ENCODE measurements at regions not wholly inside any gene's neighbourhood (a gene's known extent, or its start where the extent isn't known, plus 50 kb on each side); places are given as distances from the start of the nearest gene placed in this dataset.

GRCh38 chr9:89765211-89765946 is 160.6 kb downstream of the GADD45G start:
- H3K18ac ChIP-seq (ENCODE audit: low read length): no peak overlapping the region
- no peak overlapping the region for H3K4me3 ChIP-seq (ENCODE audit: low read depth, low read length)
- no peak overlapping the region for H3K14ac ChIP-seq (ENCODE audit: low read length)
- H4K12ac ChIP-seq (ENCODE audit: low read depth, low read length): no peak overlapping the region
- H3K23ac ChIP-seq (ENCODE audit: low read length): no peak overlapping the region
- H2BK120ac ChIP-seq (ENCODE audit: insufficient read depth, low read length, poor library complexity): peak overlapping the region; percentile 56
- no peaks in the 10 kb centered on the region for H3K9me3 ChIP-seq (ENCODE audit: insufficient read depth, low read depth, low read length)
- H2AK5ac ChIP-seq (ENCODE audit: low read length): no peak overlapping the region
- H3K4me2 ChIP-seq (ENCODE audit: low read length): no peak overlapping the region
- no peaks in the 10 kb centered on the region for H3K27me3 ChIP-seq (ENCODE audit: insufficient read depth, low read length)
- H3K79me1 ChIP-seq (ENCODE audit: low read length): peaks cover 26% of the 10 kb centered on the region
- no peak overlapping the region for H2AFZ ChIP-seq (ENCODE audit: insufficient read depth, low read length, poor library complexity)
- H2BK12ac ChIP-seq (ENCODE audit: low read length): peak overlapping the region; percentile 78
- H3K9ac ChIP-seq (ENCODE audit: low read length): no peak overlapping the region
- WGBS (ENCODE audit: extremely low coverage, insufficient coverage, insufficient read length): no CpG with 5 or more reads among the region's 3 CpGs
- H2BK5ac ChIP-seq (ENCODE audit: low read depth, low read length, poor library complexity): no peak overlapping the region
- peaks cover 1 to 4% of the 10 kb centered on the region in 2 experiments for H3K4me1 ChIP-seq (ENCODE audit: control insufficient read depth in 1 of 2, insufficient read depth in 2 of 2, low read length in 2 of 2)
- no peak overlapping the region for H3K4ac ChIP-seq (ENCODE audit: low read depth, low read length)
- H3K27ac ChIP-seq (ENCODE audit: low read depth, low read length): no peak overlapping the region
- no peaks in the 10 kb centered on the region for H3K36me3 ChIP-seq (ENCODE audit: control insufficient read depth in 1 of 2, insufficient read depth in 2 of 2, low read length in 2 of 2)
- H4K91ac ChIP-seq (ENCODE audit: low read depth, low read length): peak overlapping the region; percentile 75
- no peak overlapping the region for H4K8ac ChIP-seq (ENCODE audit: low read depth, low read length)
- no peaks in the 10 kb centered on the region for H3K79me2 ChIP-seq (ENCODE audit: control insufficient read depth, insufficient read depth, low read length, poor library complexity)
- DNase-seq: no peak

GRCh38 chr9:89766991-89767390 is 162.2 kb downstream of the GADD45G start:
- Histone ChIP-seq H3K9me3 (ENCODE audit: insufficient read depth, low read depth, low read length) (no peaks in the 10 kb centered on the region), H3K14ac (ENCODE audit: low read length) (no peak overlapping the region), H3K18ac (ENCODE audit: low read length) (no peak overlapping the region), H3K27me3 (ENCODE audit: insufficient read depth, low read length) (no peaks in the 10 kb centered on the region), H2BK120ac (ENCODE audit: insufficient read depth, low read length, poor library complexity) (no peak overlapping the region), H2BK12ac (ENCODE audit: low read length) (no peak overlapping the region), H2AK5ac (ENCODE audit: low read length) (no peak overlapping the region), H3K23ac (ENCODE audit: low read length) (no peak overlapping the region), H3K4ac (ENCODE audit: low read depth, low read length) (no peak overlapping the region), H3K4me2 (ENCODE audit: low read length) (no peak overlapping the region), H3K9ac (ENCODE audit: low read length) (no peak overlapping the region), H4K8ac (ENCODE audit: low read depth, low read length) (no peak overlapping the region), H2BK5ac (ENCODE audit: low read depth, low read length, poor library complexity) (no peak overlapping the region), H3K27ac (ENCODE audit: low read depth, low read length) (peak overlapping the region; percentile 75), H3K4me1 (ENCODE audit: control insufficient read depth in 1 of 2, insufficient read depth in 2 of 2, low read length in 2 of 2) (peaks cover 0 to 4% of the 10 kb centered on the region in 2 experiments), H3K36me3 (ENCODE audit: control insufficient read depth in 1 of 2, insufficient read depth in 2 of 2, low read length in 2 of 2) (no peaks in the 10 kb centered on the region), H4K12ac (ENCODE audit: low read depth, low read length) (no peak overlapping the region), H3K79me2 (ENCODE audit: control insufficient read depth, insufficient read depth, low read length, poor library complexity) (no peaks in the 10 kb centered on the region), H3K79me1 (ENCODE audit: low read length) (peaks cover 23% of the 10 kb centered on the region), H3K4me3 (ENCODE audit: low read depth, low read length) (no peak overlapping the region), H2AFZ (ENCODE audit: insufficient read depth, low read length, poor library complexity) (no peak overlapping the region), H4K91ac (ENCODE audit: low read depth, low read length) (no peak overlapping the region)
- peak; percentile 65 to 92 for DNase-seq

- H2AK5ac ChIP-seq (ENCODE audit: low read length): peak overlapping the region; percentile 36
- no peaks in the 10 kb centered on the region for H3K79me2 ChIP-seq (ENCODE audit: control insufficient read depth, insufficient read depth, low read length, poor library complexity)
- H3K4me1 ChIP-seq (ENCODE audit: control insufficient read depth in 1 of 2, insufficient read depth in 2 of 2, low read length in 2 of 2): peaks cover 0 to 4% of the 10 kb centered on the region in 2 experiments
- H4K8ac ChIP-seq (ENCODE audit: low read depth, low read length): peak overlapping the region; percentile 28
- peak in 1 of 2 donors; percentile 54 for DNase-seq
- H3K27ac ChIP-seq (ENCODE audit: low read depth, low read length): no peak overlapping the region
- no peak overlapping the region for H3K23ac ChIP-seq (ENCODE audit: low read length)
- no peak overlapping the region for H3K18ac ChIP-seq (ENCODE audit: low read length)
- H3K4me3 ChIP-seq (ENCODE audit: low read depth, low read length): no peak overlapping the region
- H3K36me3 ChIP-seq (ENCODE audit: control insufficient read depth in 1 of 2, insufficient read depth in 2 of 2, low read length in 2 of 2): no peaks in the 10 kb centered on the region
- no peak overlapping the region for H4K12ac ChIP-seq (ENCODE audit: low read depth, low read length)
- no peak overlapping the region for H3K4me2 ChIP-seq (ENCODE audit: low read length)
- no peaks in the 10 kb centered on the region for H3K9me3 ChIP-seq (ENCODE audit: insufficient read depth, low read depth, low read length)
- peak overlapping the region; percentile 55 for H2BK120ac ChIP-seq (ENCODE audit: insufficient read depth, low read length, poor library complexity)
- H3K14ac ChIP-seq (ENCODE audit: low read length): no peak overlapping the region
- no peak overlapping the region for H2AFZ ChIP-seq (ENCODE audit: insufficient read depth, low read length, poor library complexity)
- H3K27me3 ChIP-seq (ENCODE audit: insufficient read depth, low read length): no peaks in the 10 kb centered on the region
- H3K9ac ChIP-seq (ENCODE audit: low read length): no peak overlapping the region
- no peak overlapping the region for H3K4ac ChIP-seq (ENCODE audit: low read depth, low read length)
- H3K79me1 ChIP-seq (ENCODE audit: low read length): peaks cover 21% of the 10 kb centered on the region
- peak overlapping the region; percentile 71 for H4K91ac ChIP-seq (ENCODE audit: low read depth, low read length)
- peak overlapping the region; percentile 67 for H2BK5ac ChIP-seq (ENCODE audit: low read depth, low read length, poor library complexity)
- H2BK12ac ChIP-seq (ENCODE audit: low read length): peak overlapping the region; percentile 58
- no CpG with 5 or more reads among the region's 4 CpGs for WGBS (ENCODE audit: extremely low coverage, insufficient coverage, insufficient read length)
Observed at GRCh38 chr9:89768051-89768450, 163.2 kb downstream of the GADD45G start.

- Histone ChIP-seq H3K4me1 (ENCODE audit: control insufficient read depth in 1 of 2, insufficient read depth in 2 of 2, low read length in 2 of 2) (peaks cover 0 to 4% of the 10 kb centered on the region in 2 experiments), H3K36me3 (ENCODE audit: control insufficient read depth in 1 of 2, insufficient read depth in 2 of 2, low read length in 2 of 2) (no peaks in the 10 kb centered on the region), H2AFZ (ENCODE audit: insufficient read depth, low read length, poor library complexity) (no peak overlapping the region), H2BK12ac (ENCODE audit: low read length) (peak overlapping the region; percentile 90), H4K91ac (ENCODE audit: low read depth, low read length) (peak overlapping the region; percentile 71), H3K4me2 (ENCODE audit: low read length) (no peak overlapping the region), H3K23ac (ENCODE audit: low read length) (no peak overlapping the region), H3K18ac (ENCODE audit: low read length) (peak overlapping the region; percentile 43), H2BK5ac (ENCODE audit: low read depth, low read length, poor library complexity) (peak overlapping the region; percentile 67), H3K9ac (ENCODE audit: low read length) (no peak overlapping the region), H3K4ac (ENCODE audit: low read depth, low read length) (peak overlapping the region; percentile 12), H2AK5ac (ENCODE audit: low read length) (no peak overlapping the region), H3K14ac (ENCODE audit: low read length) (peak overlapping the region; percentile 32), H2BK120ac (ENCODE audit: insufficient read depth, low read length, poor library complexity) (peak overlapping the region; percentile 55), H4K8ac (ENCODE audit: low read depth, low read length) (peak overlapping the region; percentile 43), H3K79me2 (ENCODE audit: control insufficient read depth, insufficient read depth, low read length, poor library complexity) (no peaks in the 10 kb centered on the region), H3K27me3 (ENCODE audit: insufficient read depth, low read length) (no peaks in the 10 kb centered on the region), H4K12ac (ENCODE audit: low read depth, low read length) (no peak overlapping the region), H3K27ac (ENCODE audit: low read depth, low read length) (no peak overlapping the region), H3K79me1 (ENCODE audit: low read length) (peaks cover 20% of the 10 kb centered on the region), H3K4me3 (ENCODE audit: low read depth, low read length) (no peak overlapping the region), H3K9me3 (ENCODE audit: insufficient read depth, low read depth, low read length) (no peaks in the 10 kb centered on the region)
- DNase-seq: no peak
- WGBS (ENCODE audit: extremely low coverage, insufficient coverage, insufficient read length): no CpG with 5 or more reads among the region's 7 CpGs
Observed at GRCh38 chr9:89768650-89769071, 163.8 kb downstream of the GADD45G start.
